Astrocyte of the hippocampus (primary cell): ENCODE measurements at regions not wholly inside any gene's neighbourhood (a gene's known extent, or its start where the extent isn't known, plus 50 kb on each side); places are given as distances from the start of the nearest gene placed in this dataset.
"Not testable (repeated sequence)": the region's sequence is repeated elsewhere in the genome, so short reads cannot be mapped to it uniquely, and the experiment has no call there.

Source experiments
- DNase-seq: peaks from one replicate; pipeline ENCODE4 v3.0.0; 2011; ENCODE audit warnings: low read depth, low spot score

- no peak for DNase-seq
Observed at GRCh38 chr12:102728506-102729242, 188.4 kb downstream of the PAH start.

DNA sequence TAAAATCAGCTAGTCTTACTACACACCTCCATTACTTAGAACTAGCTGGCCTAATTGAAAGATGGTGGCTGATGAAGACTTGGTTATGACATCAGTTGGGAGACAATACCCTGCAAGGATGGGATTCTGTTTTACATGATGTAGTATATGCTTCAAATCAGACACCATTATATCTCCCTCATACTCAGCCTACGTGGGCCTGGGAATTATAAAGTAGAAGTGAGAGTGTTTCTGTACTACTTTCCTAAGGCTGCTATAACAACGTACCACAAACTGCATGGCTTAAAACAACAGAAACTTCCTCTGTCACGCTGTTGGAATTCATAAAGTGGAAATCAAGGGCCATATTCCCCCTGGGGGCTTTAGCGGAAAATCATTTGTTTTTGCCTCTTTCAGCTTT lies 190.4 kb downstream of the PAH start:
- no peak for DNase-seq

GRCh38 chr12:102722147-102722546 lies 194.9 kb downstream of the PAH start:
- no peak for DNase-seq

DNA sequence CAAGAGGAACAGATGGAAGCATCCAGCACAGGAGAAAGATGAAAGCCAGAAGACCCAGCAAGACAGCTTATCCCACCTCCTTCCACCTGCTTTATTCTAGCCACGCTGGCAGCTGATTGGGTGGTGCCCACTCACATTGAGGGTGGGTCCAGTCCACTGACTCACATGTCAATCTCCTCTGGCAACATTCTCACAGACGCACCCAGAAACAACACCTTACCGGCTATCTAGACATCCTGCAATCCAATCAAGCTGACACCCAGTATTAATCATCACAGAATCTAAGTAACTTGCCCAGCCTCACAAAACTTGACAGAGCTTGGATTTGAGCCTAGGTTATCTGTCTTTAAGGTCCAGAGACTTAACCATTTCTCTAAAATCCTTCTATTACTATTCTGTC lies 208.9 kb downstream of the PAH start:
- DNase-seq = no peak

- DNase-seq = peak; percentile 77
Observed at GRCh38 chr12:102702447-102703114, 214.5 kb downstream of the PAH start.

- no peak for DNase-seq
Observed at GRCh38 chr12:102696045-102696444, 215.7 kb upstream of the IGF1 start.

- DNase-seq = no peak
Observed at GRCh38 chr12:102694903-102695302, 214.5 kb upstream of the IGF1 start.

DNA sequence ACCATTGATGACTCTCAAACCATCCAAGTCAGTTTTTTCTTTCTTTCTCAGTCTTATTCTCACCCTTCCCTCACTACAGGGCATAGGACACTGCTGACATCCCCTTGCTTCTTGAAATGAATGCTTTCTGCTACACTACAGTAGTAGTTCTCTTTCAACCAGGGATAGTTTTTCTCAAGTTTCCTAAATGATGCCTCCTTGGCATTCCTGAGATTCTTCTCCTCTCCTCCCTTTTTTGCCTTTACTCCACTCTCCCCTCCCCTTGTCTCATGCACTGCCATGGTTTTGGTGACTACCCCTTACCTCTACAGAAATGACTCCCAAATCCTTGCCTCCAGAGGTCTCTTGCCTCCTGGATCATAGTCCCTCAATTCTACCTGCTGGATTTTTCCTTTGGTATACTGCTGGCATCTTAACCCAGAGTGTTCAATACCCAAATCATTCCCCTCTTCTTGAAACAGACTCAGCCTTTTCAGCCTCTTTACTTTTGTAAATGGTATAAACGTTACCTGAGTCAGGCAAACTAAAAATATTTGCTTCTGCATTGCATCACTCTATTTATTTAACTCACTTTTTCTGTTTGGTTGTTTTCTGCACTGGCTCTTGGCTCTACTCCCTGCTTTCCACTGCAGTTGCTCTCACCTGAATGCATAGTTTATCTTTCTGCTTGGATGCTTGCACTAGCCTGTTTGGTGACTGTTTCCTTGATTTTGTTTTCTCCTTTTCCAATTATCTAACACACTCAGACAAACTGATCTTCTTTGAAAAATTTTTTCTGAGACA lies 211.6 kb upstream of the IGF1 start:
- DNase-seq = no peak

DNA sequence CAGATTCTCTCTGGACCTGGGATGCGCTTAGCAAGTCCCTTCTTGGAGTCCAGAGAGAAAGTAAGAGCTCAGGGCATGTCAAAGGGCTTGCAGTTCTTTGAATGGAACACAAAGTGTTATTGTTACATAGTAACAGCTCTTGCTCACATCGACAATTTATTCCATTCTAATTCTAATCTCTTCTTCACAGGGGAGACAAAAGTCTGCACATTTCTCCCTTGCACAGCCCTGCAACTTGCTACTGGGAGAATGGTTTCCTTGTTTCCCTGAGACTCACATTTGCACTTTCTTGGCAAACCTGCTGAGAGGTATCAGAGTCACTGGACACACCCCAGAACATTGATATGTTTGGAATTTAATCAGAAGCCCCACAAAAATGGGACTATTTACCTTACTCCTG lies 209.9 kb upstream of the IGF1 start:
- no peak for DNase-seq

DNA sequence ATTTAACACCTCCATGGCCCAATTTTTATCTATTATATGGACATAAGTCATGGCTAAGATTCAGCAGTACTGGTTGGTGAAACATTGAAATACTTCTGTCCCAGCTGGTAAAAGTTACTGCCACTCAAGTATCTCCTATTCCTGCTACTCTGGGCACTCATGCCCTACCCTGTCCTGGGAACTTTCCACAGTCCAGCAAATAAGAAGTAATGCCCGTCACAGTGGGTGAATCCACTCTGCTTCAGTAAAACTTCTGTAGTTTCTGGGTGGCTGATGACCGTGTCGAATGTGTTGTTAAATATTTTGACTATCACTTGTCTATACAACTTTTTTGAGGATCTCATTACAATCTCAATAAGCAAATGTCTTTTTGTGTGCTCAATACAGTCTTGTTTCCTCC lies 209.3 kb upstream of the IGF1 start:
- DNase-seq = no peak

DNA sequence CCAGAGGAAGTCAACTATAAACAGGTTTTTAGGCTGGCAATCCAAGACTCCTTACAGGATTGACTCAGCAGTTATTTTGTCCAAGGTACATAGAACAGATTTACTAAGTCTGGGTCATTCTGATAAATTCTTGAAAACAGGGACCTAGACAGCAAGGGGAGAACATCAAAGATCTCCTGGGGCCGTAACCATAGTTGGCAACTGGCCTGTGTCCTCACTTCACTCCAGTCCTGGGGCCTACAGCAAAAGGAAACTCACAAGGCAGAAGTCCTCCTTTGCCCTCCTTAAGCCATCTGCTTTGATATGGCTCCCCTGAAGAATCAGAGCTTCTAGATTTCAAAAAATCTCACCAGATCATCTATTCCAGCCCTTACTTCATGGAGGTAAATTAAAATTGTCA lies 207.2 kb upstream of the IGF1 start:
- DNase-seq = no peak

- DNase-seq = no peak
Observed at GRCh38 chr12:102685841-102686240, 205.5 kb upstream of the IGF1 start.

DNA sequence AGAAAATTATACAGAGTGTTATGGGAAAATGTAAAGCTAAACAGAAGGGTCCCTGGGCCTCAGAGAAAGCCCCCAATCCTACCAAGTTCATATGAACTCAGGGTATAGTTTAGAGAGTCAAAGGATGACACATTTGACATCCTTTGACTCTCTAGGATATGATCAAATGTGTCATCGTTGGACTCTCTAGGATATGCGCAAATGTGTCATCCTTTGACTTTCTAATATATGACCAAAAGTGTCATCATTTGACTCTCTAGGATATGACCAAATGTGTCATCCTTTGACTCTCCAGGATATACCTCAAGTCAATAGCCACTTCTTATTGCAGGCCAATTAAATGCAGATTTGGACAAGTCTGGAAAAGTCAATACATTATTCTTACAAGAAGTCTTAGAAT lies 204.8 kb upstream of the IGF1 start:
- DNase-seq = no peak

GRCh38 chr12:102682366-102683289 lies 202.3 kb upstream of the IGF1 start:
- no peak for DNase-seq

GRCh38 chr12:102681747-102682146 lies 201.4 kb upstream of the IGF1 start:
- DNase-seq = no peak

GRCh38 chr12:102681309-102681708 lies 200.9 kb upstream of the IGF1 start:
- no peak for DNase-seq

DNA sequence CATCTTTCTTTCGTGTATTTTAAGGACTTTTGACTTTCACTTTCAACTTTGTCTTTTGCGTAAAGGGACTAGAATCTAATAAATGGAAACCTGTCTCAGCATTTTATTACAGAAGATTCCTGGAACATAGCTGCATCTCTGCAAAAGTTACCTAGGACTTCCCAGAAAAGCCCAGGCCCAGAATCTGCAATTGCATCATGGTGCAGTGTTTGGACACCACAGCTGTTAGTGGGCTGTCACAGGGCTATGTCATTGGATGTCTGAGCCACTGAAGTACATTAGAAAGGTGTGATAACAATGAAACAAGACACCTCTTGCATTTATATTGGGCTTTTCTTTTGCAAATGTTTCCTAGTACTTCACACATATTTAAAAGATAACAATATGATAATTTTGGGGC lies 199.9 kb upstream of the IGF1 start:
- DNase-seq = no peak

DNA sequence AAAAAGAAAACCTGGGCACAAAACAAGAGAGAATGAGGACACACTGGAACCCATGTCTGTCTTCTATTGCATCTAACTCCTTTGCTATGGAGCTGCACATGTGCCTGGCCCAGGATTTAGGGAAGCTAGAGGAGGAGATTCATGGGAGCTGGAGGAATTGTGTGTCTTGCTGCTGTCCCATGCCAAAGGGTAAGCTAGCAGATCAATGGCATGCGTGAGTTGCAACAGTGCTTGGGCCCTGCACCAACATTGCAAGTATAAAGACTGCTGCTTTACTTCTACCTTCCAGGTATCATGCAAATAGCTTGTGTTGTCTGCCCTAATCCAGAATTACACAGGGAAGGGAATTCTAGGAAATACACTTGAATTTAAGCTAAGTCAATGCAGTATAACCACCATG lies 196.4 kb upstream of the IGF1 start:
- no peak for DNase-seq

DNA sequence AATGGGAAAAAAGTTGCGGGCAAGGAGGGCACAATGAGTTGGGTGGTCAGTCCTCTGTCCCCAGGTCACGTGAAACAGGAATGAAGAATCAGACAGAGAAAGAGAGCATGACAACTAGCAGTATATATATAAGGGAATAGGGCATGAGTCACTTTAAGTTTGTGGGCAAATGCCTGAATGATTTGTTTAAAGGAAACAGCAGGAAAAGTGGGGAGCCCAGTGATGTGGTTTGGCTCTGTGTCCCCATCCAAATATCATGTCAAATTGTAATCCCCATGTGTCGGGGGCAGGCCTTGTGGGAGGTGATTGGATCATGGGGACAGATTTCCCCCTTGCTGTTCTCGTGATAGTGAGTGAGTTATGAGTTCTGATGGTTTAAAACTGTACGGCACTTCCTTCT lies 195.3 kb upstream of the IGF1 start:
- peak; percentile 35 for DNase-seq

- DNase-seq = no peak
Observed at GRCh38 chr12:102673606-102674005, 193.2 kb upstream of the IGF1 start.

DNA sequence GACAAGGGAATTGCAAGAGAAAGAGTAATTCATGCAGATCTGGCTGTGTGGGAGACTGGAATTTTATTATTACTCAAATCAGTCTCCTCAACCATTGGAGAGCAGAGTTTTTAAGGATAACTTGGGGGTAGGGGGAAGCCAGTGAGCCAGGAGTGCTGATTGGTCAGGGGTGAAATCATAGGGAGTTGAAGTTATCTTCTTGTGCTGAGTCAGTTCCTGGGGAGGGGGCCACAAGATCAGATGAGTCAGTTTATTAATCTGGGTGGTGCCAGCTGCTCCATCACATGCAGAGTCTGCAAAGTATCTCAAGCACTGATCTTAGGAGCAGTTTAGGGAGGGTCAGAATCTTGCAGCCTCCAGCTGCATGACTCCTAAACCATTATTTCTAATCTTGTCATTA lies 191.8 kb upstream of the IGF1 start:
- not testable (repeated sequence) for DNase-seq

GRCh38 chr12:102669056-102669455 lies 188.7 kb upstream of the IGF1 start:
- no peak for DNase-seq
